Kidney epithelial cell (primary cell): ENCODE measurements at regions not wholly inside any gene's neighbourhood (a gene's known extent, or its start where the extent isn't known, plus 50 kb on each side); places are given as distances from the start of the nearest gene placed in this dataset.

Experiments used
- DNase-seq: peaks from one replicate; pipeline ENCODE4 v3.0.0-alpha.2; 2010; ENCODE audit warnings: low read depth
- H3K27me3 ChIP-seq: 2 replicates; pipeline ENCODE4 v1.6.0; 2011; ENCODE audit warnings: low read length; ENCODE audit not compliant: control insufficient read depth, insufficient read depth
- H3K36me3 ChIP-seq: 2 replicates; pipeline ENCODE4 v1.5.1; 2011; ENCODE audit warnings: low read length; ENCODE audit not compliant: control insufficient read depth, insufficient read depth
- H3K4me3 ChIP-seq: 2 replicates; pipeline ENCODE4 v1.5.1; 2011; ENCODE audit warnings: low read depth, mild to moderate bottlenecking, control low read depth, low read length
- TF ChIP-seq, protein P1 (sequence below): IDR thresholded peaks from 2 replicates; pipeline ENCODE4 v1.5.1; 2011; ENCODE audit warnings: mild to moderate bottlenecking, moderate library complexity, low read length, control low read depth, inconsistent platforms; ENCODE audit not compliant: insufficient read depth, poor library complexity, severe bottlenecking

DNA sequence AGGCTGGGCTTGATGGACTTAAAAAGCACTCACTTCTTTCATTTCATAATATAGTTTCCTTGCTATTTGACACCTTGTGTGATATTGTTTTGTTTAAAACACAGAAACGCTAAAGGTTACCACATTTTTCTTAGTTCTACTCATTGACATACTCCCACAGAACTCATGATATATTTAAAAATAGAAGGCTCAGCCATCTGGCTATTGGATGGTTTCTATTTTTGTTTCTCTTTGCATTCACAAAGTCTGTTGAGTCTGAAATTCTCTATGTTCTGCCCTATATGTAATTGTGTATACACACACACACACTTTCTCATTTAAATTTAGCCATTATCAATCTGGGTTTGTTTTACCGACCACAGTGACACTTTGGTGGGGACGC lies 128.2 kb downstream of the SOX2 start:
- H3K36me3 ChIP-seq, result no peaks in the 10 kb centered on the region

DNA sequence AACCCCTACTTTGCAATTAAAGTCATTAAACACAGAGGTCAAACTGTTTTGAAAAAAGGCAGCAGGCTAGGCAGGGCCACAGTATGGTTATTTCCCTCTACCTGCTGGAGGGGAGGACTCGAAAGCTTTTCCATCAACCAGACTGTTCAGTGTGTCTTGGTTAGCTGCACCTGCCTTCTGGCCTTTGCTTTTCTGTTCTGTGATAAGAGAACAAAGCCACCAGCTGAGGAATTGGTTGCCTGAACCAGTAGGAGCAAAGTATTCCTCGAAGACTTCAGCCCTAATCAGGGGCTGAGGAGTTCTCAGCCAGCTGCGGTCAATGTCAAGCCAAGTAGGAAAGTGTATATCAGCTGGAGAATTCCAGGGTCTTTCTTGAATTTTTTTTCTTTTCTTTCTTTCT lies 132.5 kb downstream of the SOX2 start:
- Histone ChIP-seq H3K4me3 (no peak overlapping the region), H3K27me3 (no peaks in the 10 kb centered on the region), H3K36me3 (no peaks in the 10 kb centered on the region)
- DNase-seq, result no peak
- TF ChIP-seq, protein P1, sequence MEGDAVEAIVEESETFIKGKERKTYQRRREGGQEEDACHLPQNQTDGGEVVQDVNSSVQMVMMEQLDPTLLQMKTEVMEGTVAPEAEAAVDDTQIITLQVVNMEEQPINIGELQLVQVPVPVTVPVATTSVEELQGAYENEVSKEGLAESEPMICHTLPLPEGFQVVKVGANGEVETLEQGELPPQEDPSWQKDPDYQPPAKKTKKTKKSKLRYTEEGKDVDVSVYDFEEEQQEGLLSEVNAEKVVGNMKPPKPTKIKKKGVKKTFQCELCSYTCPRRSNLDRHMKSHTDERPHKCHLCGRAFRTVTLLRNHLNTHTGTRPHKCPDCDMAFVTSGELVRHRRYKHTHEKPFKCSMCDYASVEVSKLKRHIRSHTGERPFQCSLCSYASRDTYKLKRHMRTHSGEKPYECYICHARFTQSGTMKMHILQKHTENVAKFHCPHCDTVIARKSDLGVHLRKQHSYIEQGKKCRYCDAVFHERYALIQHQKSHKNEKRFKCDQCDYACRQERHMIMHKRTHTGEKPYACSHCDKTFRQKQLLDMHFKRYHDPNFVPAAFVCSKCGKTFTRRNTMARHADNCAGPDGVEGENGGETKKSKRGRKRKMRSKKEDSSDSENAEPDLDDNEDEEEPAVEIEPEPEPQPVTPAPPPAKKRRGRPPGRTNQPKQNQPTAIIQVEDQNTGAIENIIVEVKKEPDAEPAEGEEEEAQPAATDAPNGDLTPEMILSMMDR, result no peak

More for the DNA sequence above, 128.2 kb downstream of the SOX2 start:
- H3K4me3 ChIP-seq, result no peak overlapping the region
- no peaks in the 10 kb centered on the region for H3K27me3 ChIP-seq
- TF ChIP-seq, protein P1, result no peak
- no peak for DNase-seq

DNA sequence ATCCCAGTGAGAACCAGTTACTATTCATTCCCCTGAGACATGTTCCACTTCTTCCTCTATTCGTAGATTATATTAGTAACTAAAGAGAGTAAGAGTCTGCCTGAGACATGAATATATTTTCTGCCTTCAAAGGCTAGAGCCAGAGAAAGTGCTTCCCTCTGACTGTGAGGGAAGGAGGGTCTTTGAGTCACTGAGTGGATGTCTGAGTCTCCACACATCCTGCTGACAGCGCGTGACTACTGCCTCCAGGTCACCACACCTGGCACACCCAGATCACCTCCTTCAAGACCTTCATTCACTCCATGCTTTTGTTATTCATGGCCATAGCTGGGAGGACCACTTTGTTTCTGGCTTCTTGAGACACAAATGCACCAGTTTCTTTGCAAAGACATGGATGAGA lies 135.6 kb downstream of the SOX2 start:
- no peak for DNase-seq

DNA sequence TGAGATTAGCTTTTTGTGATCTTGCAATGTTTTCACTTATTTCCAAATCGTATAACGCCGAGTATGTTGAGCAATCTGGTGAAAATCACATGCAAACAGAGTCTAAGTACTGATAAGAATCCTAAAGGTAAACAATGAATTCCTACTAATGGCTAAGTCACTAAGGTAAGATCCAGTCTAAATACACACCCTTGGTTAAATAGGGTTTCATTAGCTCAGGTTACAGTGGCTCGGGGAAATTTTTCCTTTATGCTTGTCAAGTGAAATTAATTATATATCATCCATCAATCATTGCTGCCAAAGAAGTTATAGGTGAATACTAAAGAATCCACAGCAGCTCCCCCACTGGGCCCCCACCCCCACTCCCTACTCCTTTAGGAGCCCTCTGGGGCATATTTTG lies 139.3 kb downstream of the SOX2 start:
- DNase-seq, result no peak
- Histone ChIP-seq H3K36me3 (no peaks in the 10 kb centered on the region), H3K27me3 (no peaks in the 10 kb centered on the region), H3K4me3 (no peak overlapping the region)
- TF ChIP-seq, protein P1, result no peak

More for the DNA sequence above, 135.6 kb downstream of the SOX2 start:
- no peaks in the 10 kb centered on the region for H3K36me3 ChIP-seq
- no peak overlapping the region for H3K4me3 ChIP-seq
- TF ChIP-seq, protein P1, result no peak
- no peaks in the 10 kb centered on the region for H3K27me3 ChIP-seq

DNA sequence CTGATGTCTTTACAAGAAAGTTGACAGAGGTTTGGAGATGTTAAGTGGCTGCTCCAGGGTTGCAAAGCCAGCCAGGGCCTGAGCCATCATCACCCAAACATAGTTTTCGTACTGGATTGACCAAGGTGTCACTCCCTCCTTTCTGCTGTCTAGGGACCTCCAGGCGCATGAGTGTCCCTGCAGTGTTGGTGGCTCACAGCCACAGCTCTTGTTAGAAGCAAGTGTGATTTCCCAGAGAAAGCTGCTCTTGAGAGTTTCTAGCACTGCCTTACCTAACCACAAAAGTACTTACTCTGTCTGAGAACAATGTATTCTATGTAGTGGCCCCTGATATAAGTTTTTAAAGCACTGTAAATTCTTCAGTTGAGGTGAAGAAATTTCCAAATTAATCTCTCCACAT lies 144.1 kb downstream of the SOX2 start:
- H3K27me3 ChIP-seq, result no peaks in the 10 kb centered on the region

DNA sequence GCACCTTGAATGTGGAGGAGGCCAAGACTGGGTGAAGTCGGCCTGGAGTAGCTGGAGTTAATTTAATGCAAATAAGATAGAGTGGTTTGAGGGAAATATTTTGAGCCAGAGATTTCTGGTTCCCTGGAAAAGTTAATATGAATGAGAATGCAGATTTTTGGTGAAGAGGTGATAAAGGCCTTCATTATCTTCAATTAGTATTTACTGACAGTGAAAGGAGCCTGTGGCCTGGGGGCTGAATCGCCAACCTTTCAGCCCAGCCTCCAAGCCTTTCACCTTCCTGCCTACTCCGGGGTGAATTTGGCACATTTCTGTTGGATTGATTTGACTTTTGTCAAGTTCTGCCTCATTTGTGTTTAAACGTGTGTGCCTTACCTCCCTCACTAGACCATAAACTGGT lies 147.8 kb downstream of the SOX2 start:
- TF ChIP-seq, protein P1, result no peak
- no peaks in the 10 kb centered on the region for H3K27me3 ChIP-seq
- H3K36me3 ChIP-seq, result no peaks in the 10 kb centered on the region
- H3K4me3 ChIP-seq, result no peak overlapping the region
- DNase-seq, result no peak

More for the DNA sequence above, 144.1 kb downstream of the SOX2 start:
- Histone ChIP-seq H3K4me3 (no peak overlapping the region), H3K36me3 (no peaks in the 10 kb centered on the region)
- TF ChIP-seq, protein P1, result no peak
- no peak for DNase-seq
